ENCODE measurements at regions not wholly inside any gene's neighbourhood (a gene's known extent, or its start where the extent isn't known, plus 50 kb on each side); places are given as distances from the start of the nearest gene placed in this dataset.
A peak's percentile ranks its signal among the peaks of the same experiment; 100 is the strongest.

- Mint-ChIP-seq H3K4me1 (ENCODE audit: low read depth, unreplicated experiment) (peaks cover 40% of the 10 kb centered on the region), H3K9me3 (ENCODE audit: low read depth, unreplicated experiment) (no peaks in the 10 kb centered on the region), H3K4me3 (ENCODE audit: low read depth, unreplicated experiment) (peak overlapping the region; percentile 89), H3K27ac (ENCODE audit: unreplicated experiment) (peak overlapping the region; percentile 98), H3K27me3 (ENCODE audit: unreplicated experiment) (no peaks in the 10 kb centered on the region), H3K36me3 (ENCODE audit: insufficient read depth, unreplicated experiment) (peaks cover 22% of the 10 kb centered on the region)
- no TSS peak for BruUV-seq (replicated peaks)
- TF ChIP-seq CTCF (IDR thresholded peaks at IDR 0.05; ENCODE audit: unreplicated experiment), result no peak
- DNase-seq, result peak; percentile 65
- CTCF ChIA-PET, result interaction anchor here (0.6 to 1.4 kb wide), 4 partner anchors 10 to 156 kb away, joined by 3 to 5 read pairs (median 4); no protein-coding TSS in a partner anchor
- intact Hi-C loops (cut with micrococcal nuclease; ENCODE audit: unreplicated experiment), result no loop called here
Measured at GRCh38 chr14:103260629-103261124, 73.4 kb upstream of the EIF5 start.

GRCh38 chr14:103267226-103267910 is 66.7 kb upstream of the EIF5 start:
- no peak overlapping the region for H3K27ac Mint-ChIP-seq (ENCODE audit: unreplicated experiment)
- BruUV-seq (replicated peaks), result no TSS peak
- TF ChIP-seq CTCF (IDR thresholded peaks at IDR 0.05; ENCODE audit: unreplicated experiment), result no peak
- no peaks in the 10 kb centered on the region for H3K9me3 Mint-ChIP-seq (ENCODE audit: low read depth, unreplicated experiment)
- H3K4me1 Mint-ChIP-seq (ENCODE audit: low read depth, unreplicated experiment), result peaks cover 14% of the 10 kb centered on the region
- DNase-seq, result no peak
- intact Hi-C loops (cut with micrococcal nuclease; ENCODE audit: unreplicated experiment), result no loop called here
- H3K27me3 Mint-ChIP-seq (ENCODE audit: unreplicated experiment), result no peaks in the 10 kb centered on the region
- no peak overlapping the region for H3K4me3 Mint-ChIP-seq (ENCODE audit: low read depth, unreplicated experiment)
- peaks cover 5% of the 10 kb centered on the region for H3K36me3 Mint-ChIP-seq (ENCODE audit: insufficient read depth, unreplicated experiment)
- CTCF ChIA-PET, result no interaction called here

GRCh38 chr14:103271189-103271588 is 62.8 kb upstream of the EIF5 start:
- intact Hi-C loops (cut with micrococcal nuclease; ENCODE audit: unreplicated experiment), result no loop called here
- Mint-ChIP-seq H3K4me3 (ENCODE audit: low read depth, unreplicated experiment) (no peak overlapping the region), H3K36me3 (ENCODE audit: insufficient read depth, unreplicated experiment) (peaks cover 6% of the 10 kb centered on the region), H3K27me3 (ENCODE audit: unreplicated experiment) (no peaks in the 10 kb centered on the region), H3K4me1 (ENCODE audit: low read depth, unreplicated experiment) (no peaks in the 10 kb centered on the region), H3K27ac (ENCODE audit: unreplicated experiment) (no peak overlapping the region), H3K9me3 (ENCODE audit: low read depth, unreplicated experiment) (no peaks in the 10 kb centered on the region)
- no peak for DNase-seq
- no peak for TF ChIP-seq CTCF (IDR thresholded peaks at IDR 0.05; ENCODE audit: unreplicated experiment)
- no TSS peak for BruUV-seq (replicated peaks)
- CTCF ChIA-PET, result no interaction called here

GRCh38 chr14:103273145-103273744 is 60.8 kb upstream of the EIF5 start:
- TF ChIP-seq CTCF (IDR thresholded peaks at IDR 0.05; ENCODE audit: unreplicated experiment), result no peak
- no peaks in the 10 kb centered on the region for H3K4me1 Mint-ChIP-seq (ENCODE audit: low read depth, unreplicated experiment)
- BruUV-seq (replicated peaks), result no TSS peak
- no peak overlapping the region for H3K27ac Mint-ChIP-seq (ENCODE audit: unreplicated experiment)
- peaks cover 6% of the 10 kb centered on the region for H3K36me3 Mint-ChIP-seq (ENCODE audit: insufficient read depth, unreplicated experiment)
- DNase-seq, result no peak
- H3K27me3 Mint-ChIP-seq (ENCODE audit: unreplicated experiment), result no peaks in the 10 kb centered on the region
- no peaks in the 10 kb centered on the region for H3K9me3 Mint-ChIP-seq (ENCODE audit: low read depth, unreplicated experiment)
- H3K4me3 Mint-ChIP-seq (ENCODE audit: low read depth, unreplicated experiment), result no peak overlapping the region
- CTCF ChIA-PET, result no interaction called here
- intact Hi-C loops (cut with micrococcal nuclease; ENCODE audit: unreplicated experiment), result no loop called here

Measured in Calu3 (cell line).